ENCODE measurements at regions not wholly inside any gene's neighbourhood (a gene's known extent, or its start where the extent isn't known, plus 50 kb on each side); places are given as distances from the start of the nearest gene placed in this dataset.

GRCh38 chr9:35540315-35540714 lies 50.4 kb downstream of the RUSC2 start:
- no peak for DNase-seq

DNA sequence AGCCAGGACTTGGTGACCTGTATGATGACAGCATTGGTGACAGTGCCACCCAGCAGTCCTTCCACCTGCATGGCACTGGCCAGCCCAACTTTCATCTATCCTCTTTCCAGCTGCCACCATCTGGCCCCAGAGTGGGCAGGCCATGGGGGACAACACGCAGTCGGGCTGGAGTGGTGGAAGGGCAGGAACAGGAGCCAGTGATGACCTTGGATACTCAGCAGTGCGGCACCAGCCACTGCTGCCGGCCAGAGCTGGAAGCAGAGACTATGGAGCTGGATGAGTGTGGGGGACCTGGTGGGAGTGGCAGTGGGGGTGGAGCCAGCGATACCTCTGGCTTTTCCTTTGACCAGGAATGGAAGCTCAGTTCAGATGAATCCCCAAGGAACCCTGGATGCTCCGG lies 56.9 kb downstream of the RUSC2 start:
- DNase-seq = no peak

- DNase-seq = no peak
Observed at GRCh38 chr9:35547889-35548418, 57.1 kb upstream of the TESK1 start.

DNA sequence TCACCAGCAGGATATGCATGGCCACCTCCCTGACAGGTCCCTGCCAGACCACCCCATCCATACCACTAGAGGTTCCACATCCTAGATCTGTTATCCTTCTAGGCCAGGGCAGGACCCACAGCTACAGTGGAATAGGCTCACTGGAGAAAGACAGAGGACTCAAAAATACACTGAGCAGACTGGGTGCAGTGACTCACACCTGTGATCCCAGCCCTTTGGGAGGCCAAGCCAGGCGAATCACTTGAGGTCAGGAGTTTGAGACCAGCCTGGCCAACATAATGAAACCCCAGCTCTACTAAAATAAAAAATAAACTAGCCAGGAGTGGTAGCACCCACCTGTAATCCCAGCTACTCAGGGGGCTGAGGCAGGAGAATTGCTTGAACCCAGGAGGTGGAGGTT lies 56.5 kb upstream of the TESK1 start:
- no peak for DNase-seq

- DNase-seq = no peak
Observed at GRCh38 chr9:35549441-35549840, 55.6 kb upstream of the TESK1 start.

DNA sequence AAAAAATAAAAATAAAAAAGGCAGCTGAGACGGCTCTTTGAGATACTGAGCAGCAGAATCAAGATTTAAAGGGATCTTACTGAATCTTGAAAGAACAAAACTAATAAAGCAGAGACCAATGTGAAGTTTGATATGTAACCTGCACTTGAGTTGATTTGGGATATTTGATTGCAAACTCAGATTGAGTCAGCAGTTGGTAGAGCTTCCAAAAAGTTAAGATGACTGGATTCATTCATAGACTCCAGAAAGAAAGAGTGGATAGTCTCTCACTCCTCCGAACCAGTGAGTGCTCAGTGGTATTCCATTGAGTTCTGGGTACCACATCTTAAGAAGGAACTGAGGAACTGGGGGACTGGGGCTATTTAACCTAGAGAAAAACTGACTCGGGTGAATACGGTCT lies 52.7 kb upstream of the TESK1 start:
- no peak for DNase-seq

- DNase-seq = peak; percentile 47
Observed at GRCh38 chr9:35552837-35553236, 52.2 kb upstream of the TESK1 start.

- peak; percentile 80 for DNase-seq
Observed at GRCh38 chr9:35553670-35554543, 51.2 kb upstream of the TESK1 start.

DNA sequence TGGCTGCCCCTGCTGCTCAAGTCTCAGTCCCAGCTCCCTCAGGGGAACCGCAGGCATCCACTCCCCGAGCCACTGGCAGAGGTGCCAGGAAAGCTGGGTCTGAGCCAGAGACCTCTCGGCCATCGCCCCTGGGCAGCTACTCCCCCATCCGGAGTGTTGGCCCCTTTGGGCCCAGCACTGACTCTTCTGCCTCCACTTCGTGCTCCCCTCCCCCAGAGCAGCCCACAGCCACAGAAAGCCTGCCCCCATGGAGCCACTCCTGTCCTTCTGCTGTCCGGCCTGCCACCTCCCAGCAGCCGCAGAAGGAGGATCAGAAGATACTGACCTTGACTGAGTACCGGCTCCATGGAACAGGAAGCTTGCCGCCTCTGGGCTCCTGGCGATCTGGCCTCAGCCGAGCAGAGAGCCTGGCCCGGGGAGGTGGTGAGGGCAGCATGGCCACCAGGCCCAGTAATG lies 49.8 kb upstream of the TESK1 start:
- no peak for DNase-seq
